ENCODE measurements at regions not wholly inside any gene's neighbourhood (a gene's known extent, or its start where the extent isn't known, plus 50 kb on each side); places are given as distances from the start of the nearest gene placed in this dataset.

DNA sequence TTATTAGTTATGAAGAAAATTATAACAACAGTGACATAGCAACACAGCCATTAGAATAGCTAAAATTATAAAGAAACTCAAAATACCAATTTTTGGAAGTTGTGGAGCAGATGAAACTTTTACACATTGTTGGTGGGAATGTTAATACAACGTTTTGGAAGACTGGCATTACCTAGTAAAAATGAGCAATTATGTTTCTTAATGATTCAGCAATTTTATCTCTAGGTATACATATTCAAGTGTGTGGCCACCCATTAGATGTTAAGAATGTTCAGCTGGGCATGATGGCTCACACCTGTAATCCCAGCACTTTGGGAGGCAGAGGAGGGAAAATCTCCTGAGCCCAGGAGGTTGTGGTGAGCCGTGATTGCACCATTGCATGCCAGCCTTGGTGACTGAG is 78.8 kb downstream of the INSIG2 start:
- no peak for TF ChIP-seq POLR2A (IDR thresholded peaks at IDR 0.05)
- TF ChIP-seq, protein P1, sequence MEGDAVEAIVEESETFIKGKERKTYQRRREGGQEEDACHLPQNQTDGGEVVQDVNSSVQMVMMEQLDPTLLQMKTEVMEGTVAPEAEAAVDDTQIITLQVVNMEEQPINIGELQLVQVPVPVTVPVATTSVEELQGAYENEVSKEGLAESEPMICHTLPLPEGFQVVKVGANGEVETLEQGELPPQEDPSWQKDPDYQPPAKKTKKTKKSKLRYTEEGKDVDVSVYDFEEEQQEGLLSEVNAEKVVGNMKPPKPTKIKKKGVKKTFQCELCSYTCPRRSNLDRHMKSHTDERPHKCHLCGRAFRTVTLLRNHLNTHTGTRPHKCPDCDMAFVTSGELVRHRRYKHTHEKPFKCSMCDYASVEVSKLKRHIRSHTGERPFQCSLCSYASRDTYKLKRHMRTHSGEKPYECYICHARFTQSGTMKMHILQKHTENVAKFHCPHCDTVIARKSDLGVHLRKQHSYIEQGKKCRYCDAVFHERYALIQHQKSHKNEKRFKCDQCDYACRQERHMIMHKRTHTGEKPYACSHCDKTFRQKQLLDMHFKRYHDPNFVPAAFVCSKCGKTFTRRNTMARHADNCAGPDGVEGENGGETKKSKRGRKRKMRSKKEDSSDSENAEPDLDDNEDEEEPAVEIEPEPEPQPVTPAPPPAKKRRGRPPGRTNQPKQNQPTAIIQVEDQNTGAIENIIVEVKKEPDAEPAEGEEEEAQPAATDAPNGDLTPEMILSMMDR (IDR thresholded peaks at IDR 0.05) = no peak

Measured in esophagus squamous epithelium (tissue), 4 donors.